GM12878 (cell line): ENCODE measurements at regions not wholly inside any gene's neighbourhood (a gene's known extent, or its start where the extent isn't known, plus 50 kb on each side); places are given as distances from the start of the nearest gene placed in this dataset.

ENCODE experiments used
- BRCA1 ChIP-seq: IDR thresholded peaks from 2 replicates; pipeline ENCODE4 v1.6.1; 2011; ENCODE audit warnings: low read depth, low read length, improper control_type of control experiment
- EP300 ChIP-seq, 2 experiments: fragments of 150-350 bp in 1 of 2; IDR thresholded peaks; 2 replicates each; pipeline ENCODE4 v1.6.1; 2011 to 2012; ENCODE audit warnings: low read depth in 2 of 2, low read length in 2 of 2, borderline replicate concordance in 1 of 2, improper control_type of control experiment in 1 of 2, inconsistent platforms in 1 of 2; ENCODE audit not compliant: control insufficient read depth in 1 of 2
- EZH2 ChIP-seq: IDR thresholded peaks from 2 replicates; pipeline ENCODE4 v1.6.1; 2012; ENCODE audit warnings: low read depth, mild to moderate bottlenecking, control low read depth, inconsistent platforms, low read length, borderline replicate concordance; ENCODE audit not compliant: control insufficient read depth
- MYC ChIP-seq: IDR thresholded peaks from 2 replicates; pipeline ENCODE4 v1.6.1; 2011; ENCODE audit warnings: mild to moderate bottlenecking, low read length, moderate library complexity, inconsistent platforms; ENCODE audit not compliant: insufficient read depth, insufficient replicate concordance, insufficient read length, severe bottlenecking
- POLR2A ChIP-seq: IDR thresholded peaks from 2 replicates; pipeline ENCODE4 v1.6.1; 2011; ENCODE audit warnings: low read depth, mild to moderate bottlenecking, low read length
- POLR2AphosphoS5 ChIP-seq: IDR thresholded peaks from 2 replicates; pipeline ENCODE4 v1.6.1; 2011; ENCODE audit warnings: mild to moderate bottlenecking, low read length, inconsistent platforms
- RBBP5 ChIP-seq: fragments of 200-600 bp; sonication (generic); conservative IDR thresholded peaks from 2 replicates; pipeline ENCODE4 v1.6.1; 2016
- SREBF2 ChIP-seq: IDR thresholded peaks from 2 replicates; pipeline ENCODE4 v1.6.1; 2012; ENCODE audit warnings: mild to moderate bottlenecking, low read length
- TF ChIP-seq, protein P1 (sequence below), 3 experiments: IDR thresholded peaks in 2 of 3; conservative IDR thresholded peaks in 1 of 3; 2 replicates each; pipeline ENCODE4 v1.5.1; 2011; ENCODE audit warnings: low read depth in 3 of 3, low read length in 3 of 3, mild to moderate bottlenecking in 3 of 3, control low read depth in 2 of 3, moderate library complexity in 2 of 3, inconsistent platforms in 1 of 3, mixed read lengths in 1 of 3; ENCODE audit not compliant: control insufficient read depth in 2 of 3, insufficient read depth in 1 of 3; ENCODE audit errors: extremely low read depth in 1 of 3
- TF ChIP-seq, protein P2 (sequence below): IDR thresholded peaks from 2 replicates; pipeline ENCODE4 v1.6.1; 2011; ENCODE audit warnings: low read depth, mild to moderate bottlenecking, low read length, moderate library complexity, borderline replicate concordance; ENCODE audit errors: extremely low read depth
- TF ChIP-seq, protein P3 (sequence below): IDR thresholded peaks from 2 replicates; pipeline ENCODE4 v1.6.1; 2012; ENCODE audit warnings: low read length, inconsistent platforms
- TF ChIP-seq, protein P4 (sequence below): fragments of 450-650 bp; formaldehyde crosslinking; IDR thresholded peaks from 2 replicates; pipeline ENCODE4 v1.4.0; 2020; ENCODE audit warnings: mild to moderate bottlenecking, moderate library complexity

DNA sequence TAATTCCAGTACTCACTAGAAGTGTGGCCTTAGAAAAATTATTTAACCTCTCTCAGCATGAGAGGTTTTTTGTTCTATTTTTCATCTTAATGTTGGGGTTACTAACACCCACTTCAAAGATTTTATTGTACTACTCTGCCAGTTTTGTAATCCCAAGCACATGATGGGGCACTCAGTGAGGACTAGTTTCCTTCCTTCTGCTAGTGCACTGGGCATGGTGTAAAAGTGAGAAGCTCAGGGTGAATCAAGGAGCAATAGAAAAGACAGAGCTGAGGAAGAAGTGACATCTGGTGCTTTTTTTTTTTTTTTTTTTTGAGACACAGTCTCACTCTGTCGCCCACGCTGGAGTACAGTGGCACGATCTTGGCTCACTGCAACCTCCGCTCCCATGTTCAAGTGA, 439.4 kb upstream of the ARID1B start:
- no peak for TF ChIP-seq EZH2
- TF ChIP-seq POLR2AphosphoS5: no peak
- TF ChIP-seq, protein P1, sequence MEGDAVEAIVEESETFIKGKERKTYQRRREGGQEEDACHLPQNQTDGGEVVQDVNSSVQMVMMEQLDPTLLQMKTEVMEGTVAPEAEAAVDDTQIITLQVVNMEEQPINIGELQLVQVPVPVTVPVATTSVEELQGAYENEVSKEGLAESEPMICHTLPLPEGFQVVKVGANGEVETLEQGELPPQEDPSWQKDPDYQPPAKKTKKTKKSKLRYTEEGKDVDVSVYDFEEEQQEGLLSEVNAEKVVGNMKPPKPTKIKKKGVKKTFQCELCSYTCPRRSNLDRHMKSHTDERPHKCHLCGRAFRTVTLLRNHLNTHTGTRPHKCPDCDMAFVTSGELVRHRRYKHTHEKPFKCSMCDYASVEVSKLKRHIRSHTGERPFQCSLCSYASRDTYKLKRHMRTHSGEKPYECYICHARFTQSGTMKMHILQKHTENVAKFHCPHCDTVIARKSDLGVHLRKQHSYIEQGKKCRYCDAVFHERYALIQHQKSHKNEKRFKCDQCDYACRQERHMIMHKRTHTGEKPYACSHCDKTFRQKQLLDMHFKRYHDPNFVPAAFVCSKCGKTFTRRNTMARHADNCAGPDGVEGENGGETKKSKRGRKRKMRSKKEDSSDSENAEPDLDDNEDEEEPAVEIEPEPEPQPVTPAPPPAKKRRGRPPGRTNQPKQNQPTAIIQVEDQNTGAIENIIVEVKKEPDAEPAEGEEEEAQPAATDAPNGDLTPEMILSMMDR (IDR thresholded peaks at IDR 0.05 in 2 of 3, conservative IDR thresholded peaks at IDR 0.05 in 1 of 3; ENCODE audit: control insufficient read depth in 2 of 3, extremely low read depth in 1 of 3, insufficient read depth in 1 of 3, low read depth in 3 of 3, low read length in 3 of 3): no peak
- TF ChIP-seq, protein P2, sequence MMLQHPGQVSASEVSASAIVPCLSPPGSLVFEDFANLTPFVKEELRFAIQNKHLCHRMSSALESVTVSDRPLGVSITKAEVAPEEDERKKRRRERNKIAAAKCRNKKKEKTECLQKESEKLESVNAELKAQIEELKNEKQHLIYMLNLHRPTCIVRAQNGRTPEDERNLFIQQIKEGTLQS: no peak
- TF ChIP-seq MYC: no peak
- no peak for TF ChIP-seq EP300 (IDR thresholded peaks at IDR 0.05; ENCODE audit: borderline replicate concordance in 1 of 2, control insufficient read depth in 1 of 2, low read depth in 2 of 2, low read length in 2 of 2)
- TF ChIP-seq, protein P3, sequence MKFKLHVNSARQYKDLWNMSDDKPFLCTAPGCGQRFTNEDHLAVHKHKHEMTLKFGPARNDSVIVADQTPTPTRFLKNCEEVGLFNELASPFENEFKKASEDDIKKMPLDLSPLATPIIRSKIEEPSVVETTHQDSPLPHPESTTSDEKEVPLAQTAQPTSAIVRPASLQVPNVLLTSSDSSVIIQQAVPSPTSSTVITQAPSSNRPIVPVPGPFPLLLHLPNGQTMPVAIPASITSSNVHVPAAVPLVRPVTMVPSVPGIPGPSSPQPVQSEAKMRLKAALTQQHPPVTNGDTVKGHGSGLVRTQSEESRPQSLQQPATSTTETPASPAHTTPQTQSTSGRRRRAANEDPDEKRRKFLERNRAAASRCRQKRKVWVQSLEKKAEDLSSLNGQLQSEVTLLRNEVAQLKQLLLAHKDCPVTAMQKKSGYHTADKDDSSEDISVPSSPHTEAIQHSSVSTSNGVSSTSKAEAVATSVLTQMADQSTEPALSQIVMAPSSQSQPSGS: no peak
- TF ChIP-seq, protein P4, sequence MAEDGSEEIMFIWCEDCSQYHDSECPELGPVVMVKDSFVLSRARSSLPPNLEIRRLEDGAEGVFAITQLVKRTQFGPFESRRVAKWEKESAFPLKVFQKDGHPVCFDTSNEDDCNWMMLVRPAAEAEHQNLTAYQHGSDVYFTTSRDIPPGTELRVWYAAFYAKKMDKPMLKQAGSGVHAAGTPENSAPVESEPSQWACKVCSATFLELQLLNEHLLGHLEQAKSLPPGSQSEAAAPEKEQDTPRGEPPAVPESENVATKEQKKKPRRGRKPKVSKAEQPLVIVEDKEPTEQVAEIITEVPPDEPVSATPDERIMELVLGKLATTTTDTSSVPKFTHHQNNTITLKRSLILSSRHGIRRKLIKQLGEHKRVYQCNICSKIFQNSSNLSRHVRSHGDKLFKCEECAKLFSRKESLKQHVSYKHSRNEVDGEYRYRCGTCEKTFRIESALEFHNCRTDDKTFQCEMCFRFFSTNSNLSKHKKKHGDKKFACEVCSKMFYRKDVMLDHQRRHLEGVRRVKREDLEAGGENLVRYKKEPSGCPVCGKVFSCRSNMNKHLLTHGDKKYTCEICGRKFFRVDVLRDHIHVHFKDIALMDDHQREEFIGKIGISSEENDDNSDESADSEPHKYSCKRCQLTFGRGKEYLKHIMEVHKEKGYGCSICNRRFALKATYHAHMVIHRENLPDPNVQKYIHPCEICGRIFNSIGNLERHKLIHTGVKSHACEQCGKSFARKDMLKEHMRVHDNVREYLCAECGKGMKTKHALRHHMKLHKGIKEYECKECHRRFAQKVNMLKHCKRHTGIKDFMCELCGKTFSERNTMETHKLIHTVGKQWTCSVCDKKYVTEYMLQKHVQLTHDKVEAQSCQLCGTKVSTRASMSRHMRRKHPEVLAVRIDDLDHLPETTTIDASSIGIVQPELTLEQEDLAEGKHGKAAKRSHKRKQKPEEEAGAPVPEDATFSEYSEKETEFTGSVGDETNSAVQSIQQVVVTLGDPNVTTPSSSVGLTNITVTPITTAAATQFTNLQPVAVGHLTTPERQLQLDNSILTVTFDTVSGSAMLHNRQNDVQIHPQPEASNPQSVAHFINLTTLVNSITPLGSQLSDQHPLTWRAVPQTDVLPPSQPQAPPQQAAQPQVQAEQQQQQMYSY (CRISPR knock-in tag): no peak
- TF ChIP-seq RBBP5: no peak
- no peak for TF ChIP-seq SREBF2
- TF ChIP-seq BRCA1: no peak
- TF ChIP-seq POLR2A: no peak
